ENCODE measurements at regions not wholly inside any gene's neighbourhood (a gene's known extent, or its start where the extent isn't known, plus 50 kb on each side); places are given as distances from the start of the nearest gene placed in this dataset.
A peak's percentile ranks its signal among the peaks of the same experiment; 100 is the strongest.

GRCh38 chr22:49497266-49497665 is 330.4 kb downstream of the BRD1 start:
- Histone ChIP-seq H2AFZ (ENCODE audit: low read depth, low read length, poor library complexity, severe bottlenecking) (no peak overlapping the region), H3K27ac (ENCODE audit: low read depth, low read length) (no peak overlapping the region), H3K9me2 (ENCODE audit: insufficient read depth) (no peaks in the 10 kb centered on the region), H3K4me2 (ENCODE audit: low read length) (0 out of 2 replicates have a peak overlapping the region, but pooled peaks have one; percentile 18), H3K9me3 (ENCODE audit: control insufficient read depth in 1 of 2, insufficient read depth in 1 of 2, low read depth in 1 of 2, low read length in 2 of 2) (no peaks in the 10 kb centered on the region; a peak in 1 of 4 replicates), H4K20me1 (ENCODE audit: insufficient read depth) (no peaks in the 10 kb centered on the region), H3K9ac (ENCODE audit: low read length) (no peak overlapping the region), H3K79me2 (ENCODE audit: insufficient read depth, low read length) (peaks cover 8% of the 10 kb centered on the region; the same call in 1 of the 2 replicates), H3K4me1 (ENCODE audit: control insufficient read depth in 1 of 2, insufficient read depth in 2 of 2, low read length in 2 of 2) (peaks cover 8 to 22% of the 10 kb centered on the region in 2 experiments), H3K4me3 (replicated peaks in 1 of 2; ENCODE audit: low read depth in 1 of 2, low read length in 2 of 2) (no peak overlapping the region), H3K36me3 (ENCODE audit: control insufficient read depth in 1 of 2, insufficient read depth in 2 of 2, low read length in 2 of 2) (no peaks in the 10 kb centered on the region), H3K27me3 (ENCODE audit: insufficient read depth, low read length) (no peaks in the 10 kb centered on the region)
- BruUV-seq (replicated peaks): no TSS peak
- POLR2A ChIA-PET: no interaction called here
- CTCF ChIA-PET: no interaction called here
- DNase-seq (ENCODE audit: low read depth, low spot score): peak; percentile 22
- intact Hi-C loops (cut with micrococcal nuclease): no loop called here
- 0 out of 2 replicates have a peak, but pooled peaks have one; percentile 15 for TF ChIP-seq CBX3 (IDR thresholded peaks at IDR 0.05; ENCODE audit: low read depth)
- TF ChIP-seq CEBPB (IDR thresholded peaks at IDR 0.05; ENCODE audit: low read depth): peak; percentile 96
- TF ChIP-seq FOSL1 (IDR thresholded peaks at IDR 0.05; ENCODE audit: low read depth): peak; percentile 42; the same call in 1 of the 2 replicates
- TF ChIP-seq TCF7L2 (IDR thresholded peaks at IDR 0.05; ENCODE audit: borderline replicate concordance, extremely low read depth, insufficient read depth, insufficient read length): no peak
- peak; percentile 31; the same call in 1 of the 2 replicates for TF ChIP-seq SP1 (IDR thresholded peaks at IDR 0.05; ENCODE audit: low read depth)
- TF ChIP-seq EZH2phosphoT487 (IDR thresholded peaks at IDR 0.05; ENCODE audit: borderline replicate concordance): no peak
- RAD21 ChIA-PET (ENCODE audit: low non-redundant PET in 1 of 2, low total read pairs in 2 of 2, uncharacterized antibody in 2 of 2, unreplicated experiment in 2 of 2): no interaction called here
- ATAC-seq: peak; percentile 39; the same call in 1 of the 2 replicates

GRCh38 chr22:49494555-49494954 is 333.1 kb downstream of the BRD1 start:
- BruUV-seq (replicated peaks): no TSS peak
- TF ChIP-seq FOSL1 (IDR thresholded peaks at IDR 0.05; ENCODE audit: low read depth): no peak
- Histone ChIP-seq H3K9ac (ENCODE audit: low read length) (no peak overlapping the region), H3K36me3 (ENCODE audit: control insufficient read depth in 1 of 2, insufficient read depth in 2 of 2, low read length in 2 of 2) (no peaks in the 10 kb centered on the region), H3K27ac (ENCODE audit: low read depth, low read length) (no peak overlapping the region), H3K9me3 (ENCODE audit: control insufficient read depth in 1 of 2, insufficient read depth in 1 of 2, low read depth in 1 of 2, low read length in 2 of 2) (no peaks in the 10 kb centered on the region), H3K79me2 (ENCODE audit: insufficient read depth, low read length) (no peaks in the 10 kb centered on the region), H2AFZ (ENCODE audit: low read depth, low read length, poor library complexity, severe bottlenecking) (no peak overlapping the region), H3K4me1 (ENCODE audit: control insufficient read depth in 1 of 2, insufficient read depth in 2 of 2, low read length in 2 of 2) (peaks cover 0 to 10% of the 10 kb centered on the region in 2 experiments; a peak in 1 of 4 replicates), H3K4me2 (ENCODE audit: low read length) (no peak overlapping the region), H3K4me3 (replicated peaks in 1 of 2; ENCODE audit: low read depth in 1 of 2, low read length in 2 of 2) (no peak overlapping the region), H3K9me2 (ENCODE audit: insufficient read depth) (no peaks in the 10 kb centered on the region), H3K27me3 (ENCODE audit: insufficient read depth, low read length) (no peaks in the 10 kb centered on the region), H4K20me1 (ENCODE audit: insufficient read depth) (no peaks in the 10 kb centered on the region)
- CTCF ChIA-PET: no interaction called here
- POLR2A ChIA-PET: no interaction called here
- ATAC-seq (no peak), DNase-seq (ENCODE audit: low read depth, low spot score) (no peak)
- intact Hi-C loops (cut with micrococcal nuclease): no loop called here
- RAD21 ChIA-PET (ENCODE audit: low non-redundant PET in 1 of 2, low total read pairs in 2 of 2, uncharacterized antibody in 2 of 2, unreplicated experiment in 2 of 2): no interaction called here
